AG09319 (cell line): ENCODE measurements at regions not wholly inside any gene's neighbourhood (a gene's known extent, or its start where the extent isn't known, plus 50 kb on each side); places are given as distances from the start of the nearest gene placed in this dataset.
"Not testable (repeated sequence)": the region's sequence is repeated elsewhere in the genome, so short reads cannot be mapped to it uniquely, and the experiment has no call there.

Experiments used
- DNase-seq: peaks from one replicate; pipeline ENCODE4 v3.0.0-alpha.2; 2010; ENCODE audit warnings: low read depth; ENCODE audit errors: extremely low read depth
- CTCF ChIP-seq: IDR thresholded peaks from 2 replicates; pipeline ENCODE4 v1.5.1; 2011; ENCODE audit warnings: low read depth, mild to moderate bottlenecking, inconsistent platforms, low read length, moderate library complexity

GRCh38 chr16:49953090-49953489 lies 71.9 kb upstream of the CNEP1R1 start:
- DNase-seq: no peak
- no peak for TF ChIP-seq CTCF

GRCh38 chr16:49955858-49956257 lies 69.2 kb upstream of the CNEP1R1 start:
- no peak for TF ChIP-seq CTCF
- no peak for DNase-seq

- no peak for DNase-seq
- TF ChIP-seq CTCF: no peak
Observed at GRCh38 chr16:49956915-49957314, 68.1 kb upstream of the CNEP1R1 start.

- DNase-seq: no peak
- no peak for TF ChIP-seq CTCF
Observed at GRCh38 chr16:49958448-49958847, 66.6 kb upstream of the CNEP1R1 start.

- no peak for TF ChIP-seq CTCF
Observed at GRCh38 chr16:49959552-49960277, 65.3 kb upstream of the CNEP1R1 start.

GRCh38 chr16:49961089-49961488 lies 63.9 kb upstream of the CNEP1R1 start:
- TF ChIP-seq CTCF: no peak
- peak; percentile 22 for DNase-seq

More at GRCh38 chr16:49959552-49960277, 65.3 kb upstream of the CNEP1R1 start:
- DNase-seq: no peak

GRCh38 chr16:49962566-49962965 lies 62.5 kb upstream of the CNEP1R1 start:
- DNase-seq: not testable (repeated sequence)

GRCh38 chr16:49964316-49964715 lies 60.7 kb upstream of the CNEP1R1 start:
- no peak for TF ChIP-seq CTCF
- no peak for DNase-seq
